ENCODE measurements at regions not wholly inside any gene's neighbourhood (a gene's known extent, or its start where the extent isn't known, plus 50 kb on each side); places are given as distances from the start of the nearest gene placed in this dataset.

DNA sequence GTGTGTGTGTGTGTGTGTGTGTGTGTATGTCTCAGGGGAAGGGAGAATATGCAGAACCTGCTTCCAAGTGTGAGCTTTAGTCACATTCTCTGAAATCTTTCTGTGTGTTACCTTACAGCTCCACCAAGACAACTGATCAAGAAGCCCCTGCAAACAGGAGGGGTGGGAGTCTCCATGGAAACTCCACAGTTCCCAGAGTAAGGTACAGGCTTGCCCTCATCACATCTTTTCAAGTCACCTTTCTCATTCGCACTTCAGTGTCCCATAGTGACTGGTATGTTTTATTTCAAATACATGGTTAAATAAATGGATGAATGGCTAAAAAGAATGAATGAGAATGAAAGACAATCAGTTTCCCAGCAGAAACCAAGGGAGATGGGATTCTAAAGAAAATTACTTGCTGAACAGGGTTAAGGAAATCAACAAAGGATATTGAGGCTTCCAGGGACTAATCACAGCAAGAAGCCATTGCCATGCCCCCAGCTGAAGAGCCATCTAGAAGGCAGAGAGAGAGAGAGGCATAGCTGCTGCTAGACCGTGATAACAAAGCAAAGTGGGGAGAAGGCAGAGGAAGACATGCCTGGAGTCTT lies 987.2 kb upstream of the CELF4 start:
- TF ChIP-seq TAF1 (conservative IDR thresholded peaks at IDR 0.05) = no peak
- no peaks in the 10 kb centered on the region for H3K9me3 ChIP-seq (ENCODE audit: control insufficient read depth in 4 of 4, low read length in 3 of 4)

DNA sequence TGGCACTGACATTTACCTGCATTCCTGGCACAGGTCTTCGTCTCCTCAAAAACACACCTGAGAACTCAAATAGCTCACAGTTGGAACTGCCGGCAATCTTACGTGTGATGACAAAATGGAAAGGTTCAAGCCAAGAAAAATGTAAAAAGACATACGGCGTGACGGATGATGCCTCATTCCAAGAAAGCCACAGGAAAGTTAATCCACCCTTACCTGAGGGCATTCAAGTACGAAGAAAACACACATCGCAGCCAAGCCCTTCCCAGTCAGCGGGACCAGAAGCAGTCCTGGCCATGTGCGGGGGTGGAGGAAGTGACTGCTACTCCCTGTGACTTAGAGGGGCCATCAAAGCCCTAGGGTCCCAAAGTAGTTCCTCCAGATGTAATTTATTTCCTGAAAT lies 986.3 kb upstream of the CELF4 start:
- no peak for DNase-seq (ENCODE audit: low spot score)
- Histone ChIP-seq H3K27me3 (ENCODE audit: control insufficient read depth in 4 of 4, insufficient read depth in 4 of 4, low read length in 3 of 4) (no peaks in the 10 kb centered on the region), H3K9me3 (ENCODE audit: control insufficient read depth in 4 of 4, low read length in 3 of 4) (no peaks in the 10 kb centered on the region), H3K27ac (ENCODE audit: low read depth in 1 of 2, low read length in 2 of 2) (no peak overlapping the region), H3K36me3 (ENCODE audit: control insufficient read depth in 4 of 4, insufficient read depth in 3 of 4, low read depth in 1 of 4, low read length in 3 of 4) (no peaks in the 10 kb centered on the region), H3K4me3 (ENCODE audit: low read depth in 1 of 3, low read length in 3 of 3) (no peak overlapping the region), H3K4me1 (ENCODE audit: control insufficient read depth in 4 of 4, insufficient read depth in 4 of 4, low read length in 3 of 4) (no peaks in the 10 kb centered on the region), H3K9ac (ENCODE audit: low read depth in 1 of 2, low read length in 2 of 2) (no peak overlapping the region)
- TF ChIP-seq, protein P1, sequence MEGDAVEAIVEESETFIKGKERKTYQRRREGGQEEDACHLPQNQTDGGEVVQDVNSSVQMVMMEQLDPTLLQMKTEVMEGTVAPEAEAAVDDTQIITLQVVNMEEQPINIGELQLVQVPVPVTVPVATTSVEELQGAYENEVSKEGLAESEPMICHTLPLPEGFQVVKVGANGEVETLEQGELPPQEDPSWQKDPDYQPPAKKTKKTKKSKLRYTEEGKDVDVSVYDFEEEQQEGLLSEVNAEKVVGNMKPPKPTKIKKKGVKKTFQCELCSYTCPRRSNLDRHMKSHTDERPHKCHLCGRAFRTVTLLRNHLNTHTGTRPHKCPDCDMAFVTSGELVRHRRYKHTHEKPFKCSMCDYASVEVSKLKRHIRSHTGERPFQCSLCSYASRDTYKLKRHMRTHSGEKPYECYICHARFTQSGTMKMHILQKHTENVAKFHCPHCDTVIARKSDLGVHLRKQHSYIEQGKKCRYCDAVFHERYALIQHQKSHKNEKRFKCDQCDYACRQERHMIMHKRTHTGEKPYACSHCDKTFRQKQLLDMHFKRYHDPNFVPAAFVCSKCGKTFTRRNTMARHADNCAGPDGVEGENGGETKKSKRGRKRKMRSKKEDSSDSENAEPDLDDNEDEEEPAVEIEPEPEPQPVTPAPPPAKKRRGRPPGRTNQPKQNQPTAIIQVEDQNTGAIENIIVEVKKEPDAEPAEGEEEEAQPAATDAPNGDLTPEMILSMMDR (IDR thresholded peaks at IDR 0.05; ENCODE audit: low read depth, low read length, missing input control) = no peak
- TF ChIP-seq TAF1 (conservative IDR thresholded peaks at IDR 0.05) (no peak), GABPA (IDR thresholded peaks at IDR 0.05 in 1 of 2, conservative IDR thresholded peaks at IDR 0.05 in 1 of 2) (no peak), RAD21 (IDR thresholded peaks at IDR 0.05) (no peak), FOXA1 (IDR thresholded peaks at IDR 0.05) (no peak), RXRA (IDR thresholded peaks at IDR 0.05) (no peak), YY1 (IDR thresholded peaks at IDR 0.05) (no peak), HNF4G (IDR thresholded peaks at IDR 0.05) (no peak), EGR1 (IDR thresholded peaks at IDR 0.05; ENCODE audit: low read depth in 2 of 2) (no peak)
- TF ChIP-seq, protein P2, sequence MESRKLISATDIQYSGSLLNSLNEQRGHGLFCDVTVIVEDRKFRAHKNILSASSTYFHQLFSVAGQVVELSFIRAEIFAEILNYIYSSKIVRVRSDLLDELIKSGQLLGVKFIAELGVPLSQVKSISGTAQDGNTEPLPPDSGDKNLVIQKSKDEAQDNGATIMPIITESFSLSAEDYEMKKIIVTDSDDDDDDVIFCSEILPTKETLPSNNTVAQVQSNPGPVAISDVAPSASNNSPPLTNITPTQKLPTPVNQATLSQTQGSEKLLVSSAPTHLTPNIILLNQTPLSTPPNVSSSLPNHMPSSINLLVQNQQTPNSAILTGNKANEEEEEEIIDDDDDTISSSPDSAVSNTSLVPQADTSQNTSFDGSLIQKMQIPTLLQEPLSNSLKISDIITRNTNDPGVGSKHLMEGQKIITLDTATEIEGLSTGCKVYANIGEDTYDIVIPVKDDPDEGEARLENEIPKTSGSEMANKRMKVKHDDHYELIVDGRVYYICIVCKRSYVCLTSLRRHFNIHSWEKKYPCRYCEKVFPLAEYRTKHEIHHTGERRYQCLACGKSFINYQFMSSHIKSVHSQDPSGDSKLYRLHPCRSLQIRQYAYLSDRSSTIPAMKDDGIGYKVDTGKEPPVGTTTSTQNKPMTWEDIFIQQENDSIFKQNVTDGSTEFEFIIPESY (IDR thresholded peaks at IDR 0.05) = no peak
- TF ChIP-seq, protein P3, sequence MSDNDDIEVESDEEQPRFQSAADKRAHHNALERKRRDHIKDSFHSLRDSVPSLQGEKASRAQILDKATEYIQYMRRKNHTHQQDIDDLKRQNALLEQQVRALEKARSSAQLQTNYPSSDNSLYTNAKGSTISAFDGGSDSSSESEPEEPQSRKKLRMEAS (IDR thresholded peaks at IDR 0.05) = no peak
- WGBS = 81% methylated on average over 10 of the region's 10 CpGs

More for the DNA sequence above, 987.2 kb upstream of the CELF4 start:
- H3K4me1 ChIP-seq (ENCODE audit: control insufficient read depth in 4 of 4, insufficient read depth in 4 of 4, low read length in 3 of 4) = no peaks in the 10 kb centered on the region
- H3K36me3 ChIP-seq (ENCODE audit: control insufficient read depth in 4 of 4, insufficient read depth in 3 of 4, low read depth in 1 of 4, low read length in 3 of 4) = no peaks in the 10 kb centered on the region
- H3K27ac ChIP-seq (ENCODE audit: low read depth in 1 of 2, low read length in 2 of 2) = no peak overlapping the region
- no peak for DNase-seq (ENCODE audit: low spot score)
- no peak overlapping the region for H3K4me3 ChIP-seq (ENCODE audit: low read depth in 1 of 3, low read length in 3 of 3)
- 49% methylated on average over 2 of the region's 2 CpGs for WGBS
- H3K27me3 ChIP-seq (ENCODE audit: control insufficient read depth in 4 of 4, insufficient read depth in 4 of 4, low read length in 3 of 4) = no peaks in the 10 kb centered on the region
- no peak overlapping the region for H3K9ac ChIP-seq (ENCODE audit: low read depth in 1 of 2, low read length in 2 of 2)

DNA sequence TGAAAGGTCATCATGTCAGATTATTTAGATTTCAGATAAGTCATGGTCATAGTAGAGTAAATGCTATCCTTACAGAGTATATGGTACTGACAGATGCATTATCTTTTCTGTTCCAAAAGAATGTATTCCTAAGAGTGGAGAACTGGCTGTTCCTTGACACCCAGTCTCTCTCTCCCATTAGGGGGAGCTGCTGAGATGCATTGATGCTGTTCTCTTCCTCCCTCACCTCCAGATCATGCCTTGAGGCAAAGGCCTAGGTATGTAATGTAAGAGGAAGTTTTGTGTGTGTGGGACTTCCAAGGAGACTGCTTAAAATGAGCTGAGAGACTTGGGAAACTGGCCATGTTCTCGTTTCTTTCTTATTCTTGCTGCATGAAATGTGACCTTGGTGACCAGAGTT lies 979.5 kb upstream of the CELF4 start:
- WGBS = 33% methylated on average over 1 of the region's 1 CpG
- no peak for DNase-seq (ENCODE audit: low spot score)

More for the DNA sequence above, 979.5 kb upstream of the CELF4 start:
- Histone ChIP-seq H3K9ac (ENCODE audit: low read depth in 1 of 2, low read length in 2 of 2) (no peak overlapping the region), H3K4me3 (ENCODE audit: low read depth in 1 of 3, low read length in 3 of 3) (no peak overlapping the region), H3K9me3 (ENCODE audit: control insufficient read depth in 4 of 4, low read length in 3 of 4) (no peaks in the 10 kb centered on the region), H3K4me1 (ENCODE audit: control insufficient read depth in 4 of 4, insufficient read depth in 4 of 4, low read length in 3 of 4) (no peaks in the 10 kb centered on the region), H3K27me3 (ENCODE audit: control insufficient read depth in 4 of 4, insufficient read depth in 4 of 4, low read length in 3 of 4) (no peaks in the 10 kb centered on the region), H3K27ac (ENCODE audit: low read depth in 1 of 2, low read length in 2 of 2) (no peak overlapping the region), H3K36me3 (ENCODE audit: control insufficient read depth in 4 of 4, insufficient read depth in 3 of 4, low read depth in 1 of 4, low read length in 3 of 4) (no peaks in the 10 kb centered on the region)
- peak in 1 of 2 donors; percentile 43 for TF ChIP-seq RAD21 (IDR thresholded peaks at IDR 0.05)
- TF ChIP-seq, protein P1 (IDR thresholded peaks at IDR 0.05; ENCODE audit: low read depth, low read length, missing input control) = no peak

Measured in liver (tissue), 8 donors.